Effector memory CD8-positive, alpha-beta T cell (primary cell): ENCODE measurements at regions not wholly inside any gene's neighbourhood (a gene's known extent, or its start where the extent isn't known, plus 50 kb on each side); places are given as distances from the start of the nearest gene placed in this dataset.
A peak's percentile ranks its signal among the peaks of the same experiment; 100 is the strongest.

Source experiments
- ATAC-seq: fragments of 150-1000 bp; cut with Tn5 transposase; replicated peaks from 2 replicates; pipeline ENCODE4 v1.10.0; 2021; ENCODE audit warnings: mild to moderate bottlenecking, moderate library complexity
- DNase-seq, 3 experiments: peaks; one replicate each; pipeline ENCODE4 v3.0.0; 2021
- H3K27ac Mint-ChIP-seq, 2 donors: one replicate each; pipeline ENCODE4 v1.8.0; 2022; ENCODE audit warnings: mild to moderate bottlenecking in 2 of 2, mixed read lengths in 2 of 2, moderate library complexity in 2 of 2
- H3K27me3 Mint-ChIP-seq, 2 donors: one replicate each; pipeline ENCODE4 v1.8.0; 2022; ENCODE audit warnings: mixed read lengths in 2 of 2
- H3K36me3 Mint-ChIP-seq: one replicate; pipeline ENCODE4 v1.8.0; 2022; ENCODE audit warnings: mild to moderate bottlenecking, moderate library complexity, mixed read lengths; ENCODE audit not compliant: insufficient read depth
- H3K4me1 Mint-ChIP-seq, 2 donors: one replicate each; pipeline ENCODE4 v1.8.0; 2022; ENCODE audit warnings: low read depth in 2 of 2, mixed read lengths in 2 of 2
- H3K4me3 Mint-ChIP-seq, 2 donors: one replicate each; pipeline ENCODE4 v1.8.0; 2022; ENCODE audit warnings: mild to moderate bottlenecking in 2 of 2, mixed read lengths in 2 of 2, moderate library complexity in 2 of 2
- H3K9me3 Mint-ChIP-seq, 2 donors: one replicate each; pipeline ENCODE4 v1.8.0; 2022; ENCODE audit warnings: mixed read lengths in 2 of 2

- H3K4me1 Mint-ChIP-seq: no peaks in the 10 kb centered on the region
- no peak overlapping the region for H3K4me3 Mint-ChIP-seq
- no peaks in the 10 kb centered on the region for H3K36me3 Mint-ChIP-seq
- H3K27me3 Mint-ChIP-seq: peaks cover 43 to 67% of the 10 kb centered on the region in 2 donors
- peaks cover 3 to 11% of the 10 kb centered on the region in 2 donors for H3K9me3 Mint-ChIP-seq
- H3K27ac Mint-ChIP-seq: no peak overlapping the region
- ATAC-seq: no peak
- no peak for DNase-seq
Observed at GRCh38 chr10:123603130-123603529, 63.0 kb upstream of the GPR26 start.

DNA sequence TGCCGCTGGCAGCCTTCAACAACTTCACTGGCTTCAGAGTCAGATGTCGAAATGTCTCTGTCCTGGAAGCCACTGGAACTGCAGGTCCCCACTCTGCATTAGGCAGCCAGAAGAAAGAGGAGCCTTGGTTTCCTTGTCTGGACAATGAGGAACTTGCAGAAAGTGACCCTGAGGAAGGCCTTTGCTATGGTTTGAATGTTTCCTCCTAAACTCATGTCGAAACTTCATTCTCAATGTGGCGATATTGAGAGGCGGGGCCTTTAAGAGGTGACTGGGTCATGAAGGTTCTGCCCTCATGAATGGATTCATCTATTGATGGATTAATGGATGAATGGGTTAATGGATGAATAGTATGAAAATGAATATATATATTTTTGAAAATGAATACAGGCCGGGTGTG lies 61.6 kb upstream of the GPR26 start:
- no peak overlapping the region for H3K27ac Mint-ChIP-seq
- ATAC-seq (no peak), DNase-seq (no peak)
- peaks cover 37 to 66% of the 10 kb centered on the region in 2 donors for H3K27me3 Mint-ChIP-seq
- H3K36me3 Mint-ChIP-seq: no peaks in the 10 kb centered on the region
- H3K4me1 Mint-ChIP-seq: no peaks in the 10 kb centered on the region
- H3K9me3 Mint-ChIP-seq: peaks cover 3 to 11% of the 10 kb centered on the region in 2 donors
- H3K4me3 Mint-ChIP-seq: no peak overlapping the region

DNA sequence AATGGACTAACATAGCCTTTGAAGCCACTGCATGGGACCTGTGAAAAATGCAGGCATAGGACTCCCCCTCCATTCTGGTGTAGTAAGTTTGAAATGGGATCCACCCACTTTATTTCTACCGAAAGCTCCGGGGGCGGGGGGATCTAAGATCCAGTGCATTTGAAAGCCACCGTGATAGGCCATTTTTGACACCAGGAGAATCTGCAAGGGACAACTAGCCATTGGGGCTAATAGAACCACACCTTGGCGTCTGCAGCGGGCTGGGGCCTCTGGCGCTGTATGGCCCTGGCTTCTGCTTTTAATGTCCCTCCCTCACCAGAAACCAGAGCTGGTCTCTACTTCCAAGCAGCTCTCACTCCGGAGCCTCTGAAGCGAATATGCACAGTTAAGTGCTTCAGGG lies 60.1 kb upstream of the GPR26 start:
- peaks cover 34 to 65% of the 10 kb centered on the region in 2 donors for H3K27me3 Mint-ChIP-seq

DNA sequence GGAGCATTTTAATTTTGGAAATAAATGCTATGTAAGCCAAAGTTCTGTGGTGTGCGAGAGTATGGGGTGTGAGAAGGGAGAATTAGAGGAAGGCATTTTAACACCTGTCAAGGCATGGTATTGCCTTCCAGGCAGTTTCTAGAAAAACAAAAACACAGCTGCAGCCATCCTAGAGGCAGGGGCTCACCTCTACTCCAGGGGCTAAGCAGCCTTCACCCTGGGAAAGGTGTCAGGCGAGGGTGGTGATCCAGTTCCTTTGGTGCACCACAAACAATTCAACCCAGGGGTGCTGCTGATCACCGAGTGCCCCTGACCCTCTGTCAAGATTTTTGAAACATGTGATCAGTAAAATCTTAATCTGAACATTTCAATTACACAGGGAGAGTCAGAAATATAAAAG lies 59.2 kb upstream of the GPR26 start:
- H3K4me3 Mint-ChIP-seq: no peak overlapping the region
- ATAC-seq (no peak), DNase-seq (no peak)
- no peaks in the 10 kb centered on the region for H3K4me1 Mint-ChIP-seq
- peaks cover under 1 to 3% of the 10 kb centered on the region in 2 donors for H3K9me3 Mint-ChIP-seq
- peaks cover 32 to 56% of the 10 kb centered on the region in 2 donors for H3K27me3 Mint-ChIP-seq
- H3K36me3 Mint-ChIP-seq: no peaks in the 10 kb centered on the region
- H3K27ac Mint-ChIP-seq: no peak overlapping the region

More for the DNA sequence above, 60.1 kb upstream of the GPR26 start:
- peaks cover 3 to 10% of the 10 kb centered on the region in 2 donors for H3K9me3 Mint-ChIP-seq
- H3K4me3 Mint-ChIP-seq: no peak overlapping the region
- DNase-seq (no peak), ATAC-seq (no peak)
- no peak overlapping the region for H3K27ac Mint-ChIP-seq
- H3K4me1 Mint-ChIP-seq: no peaks in the 10 kb centered on the region
- no peaks in the 10 kb centered on the region for H3K36me3 Mint-ChIP-seq

GRCh38 chr10:123607386-123607785 lies 58.8 kb upstream of the GPR26 start:
- ATAC-seq (no peak), DNase-seq (no peak)
- Mint-ChIP-seq H3K36me3 (no peaks in the 10 kb centered on the region), H3K27ac (no peak overlapping the region), H3K9me3 (peaks cover 0 to 3% of the 10 kb centered on the region in 2 donors), H3K4me3 (no peak overlapping the region), H3K4me1 (no peaks in the 10 kb centered on the region), H3K27me3 (peaks cover 32 to 54% of the 10 kb centered on the region in 2 donors)

GRCh38 chr10:123608047-123608446 lies 58.1 kb upstream of the GPR26 start:
- Mint-ChIP-seq H3K27me3 (peaks cover 32 to 54% of the 10 kb centered on the region in 2 donors), H3K36me3 (no peaks in the 10 kb centered on the region), H3K27ac (no peak overlapping the region), H3K4me3 (no peak overlapping the region), H3K4me1 (no peaks in the 10 kb centered on the region), H3K9me3 (peaks cover 0 to 3% of the 10 kb centered on the region in 2 donors)
- no peak for ATAC-seq
- no peak for DNase-seq

DNA sequence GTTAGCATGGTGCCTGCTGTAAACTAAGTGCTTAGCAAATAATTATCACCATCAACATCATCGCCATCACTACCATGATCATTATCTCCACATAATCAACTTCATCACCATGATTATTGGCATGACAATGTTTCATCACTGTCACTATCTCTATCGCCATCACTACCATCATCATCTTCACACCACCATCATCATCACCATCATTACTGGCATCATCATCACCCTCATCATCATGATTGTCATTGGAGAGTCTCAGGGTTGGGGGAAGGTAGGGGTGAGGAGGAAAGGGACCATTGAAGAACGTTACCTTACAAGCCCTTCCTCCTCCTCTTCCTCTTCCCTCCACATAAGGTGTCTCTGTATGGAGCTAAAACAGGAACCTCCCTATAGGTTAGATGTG lies 54.9 kb upstream of the GPR26 start:
- no peak for DNase-seq
- peaks cover 17 to 25% of the 10 kb centered on the region in 2 donors for H3K27me3 Mint-ChIP-seq
- no peaks in the 10 kb centered on the region for H3K4me1 Mint-ChIP-seq
- H3K36me3 Mint-ChIP-seq: no peaks in the 10 kb centered on the region
- H3K4me3 Mint-ChIP-seq: no peak overlapping the region
- H3K27ac Mint-ChIP-seq: no peak overlapping the region
- H3K9me3 Mint-ChIP-seq: peaks cover 0 to 1% of the 10 kb centered on the region in 2 donors
- ATAC-seq: no peak

DNA sequence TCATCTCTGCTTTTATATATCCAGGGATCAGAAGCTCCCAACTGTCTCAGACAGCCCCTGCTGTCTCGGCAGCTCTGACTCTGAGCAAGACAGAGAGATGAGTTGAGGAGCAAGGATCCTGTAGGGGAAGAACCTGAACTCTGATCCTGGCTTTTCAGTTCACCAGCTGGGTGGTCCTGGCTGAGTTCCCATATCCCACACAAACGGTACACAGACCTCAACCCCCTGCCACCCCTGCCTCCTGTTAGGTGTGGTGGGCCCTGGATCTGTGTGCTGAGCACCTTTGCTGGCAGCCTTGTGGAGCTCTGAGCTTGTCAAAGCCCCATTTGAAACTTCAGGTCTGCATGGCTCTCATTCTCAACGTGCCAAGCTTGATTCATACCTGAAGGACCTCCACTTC lies 54.3 kb upstream of the GPR26 start:
- peaks cover 14 to 19% of the 10 kb centered on the region in 2 donors for H3K27me3 Mint-ChIP-seq
- no peak overlapping the region for H3K4me3 Mint-ChIP-seq
- H3K36me3 Mint-ChIP-seq: no peaks in the 10 kb centered on the region
- H3K9me3 Mint-ChIP-seq: peaks cover 0 to 1% of the 10 kb centered on the region in 2 donors
- DNase-seq: no peak
- no peak overlapping the region for H3K27ac Mint-ChIP-seq
- H3K4me1 Mint-ChIP-seq: no peaks in the 10 kb centered on the region
- ATAC-seq: no peak

DNA sequence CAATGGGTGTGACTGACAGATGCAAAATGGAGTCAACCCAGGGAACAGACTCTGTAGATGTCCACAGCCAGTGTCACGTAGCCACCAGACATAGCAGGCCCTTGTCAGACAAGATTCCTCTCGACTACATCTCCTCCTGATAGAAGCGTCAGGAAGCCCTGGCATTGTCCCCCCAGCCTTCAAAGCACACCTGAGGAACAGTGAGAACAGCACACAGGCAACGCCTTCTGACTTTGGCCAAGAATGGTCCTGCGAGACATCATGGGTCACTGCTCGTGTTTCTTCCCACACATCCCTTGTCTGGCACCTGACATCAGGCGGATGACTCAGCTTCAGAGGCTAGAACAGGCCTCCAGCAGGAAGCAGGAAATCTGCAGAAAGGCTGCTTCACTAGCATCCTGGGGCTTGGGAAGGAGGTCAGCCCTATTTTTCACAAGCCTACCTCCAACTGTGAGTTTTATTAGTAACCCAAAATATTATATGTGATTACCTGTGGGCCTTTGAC lies 52.8 kb upstream of the GPR26 start:
- no peak overlapping the region for H3K27ac Mint-ChIP-seq
- ATAC-seq (no peak), DNase-seq (no peak)
- no peak overlapping the region for H3K4me3 Mint-ChIP-seq
- H3K4me1 Mint-ChIP-seq: no peaks in the 10 kb centered on the region
- no peaks in the 10 kb centered on the region for H3K36me3 Mint-ChIP-seq
- peaks cover 0 to 1% of the 10 kb centered on the region in 2 donors for H3K9me3 Mint-ChIP-seq
- peaks cover 1 to 14% of the 10 kb centered on the region in 2 donors for H3K27me3 Mint-ChIP-seq

GRCh38 chr10:123614888-123615287 lies 51.3 kb upstream of the GPR26 start:
- Mint-ChIP-seq H3K27me3 (peaks cover 6 to 16% of the 10 kb centered on the region in 2 donors), H3K4me3 (no peak overlapping the region)

More at GRCh38 chr10:123614888-123615287, 51.3 kb upstream of the GPR26 start:
- H3K9me3 Mint-ChIP-seq: peaks cover 0 to 1% of the 10 kb centered on the region in 2 donors
- DNase-seq (peak in 2 of 3 experiments; percentile 11 to 16), ATAC-seq (no peak)
- no peaks in the 10 kb centered on the region for H3K36me3 Mint-ChIP-seq
- H3K27ac Mint-ChIP-seq: no peak overlapping the region
- no peaks in the 10 kb centered on the region for H3K4me1 Mint-ChIP-seq
